SKM-1 (cell line): ENCODE measurements at regions not wholly inside any gene's neighbourhood (a gene's known extent, or its start where the extent isn't known, plus 50 kb on each side); places are given as distances from the start of the nearest gene placed in this dataset.

Experiments
- DNase-seq: peaks from one replicate; lab custom pipeline; 2025; ENCODE audit not compliant: unreplicated experiment; lab: John Stamatoyannopoulos, UW

DNA sequence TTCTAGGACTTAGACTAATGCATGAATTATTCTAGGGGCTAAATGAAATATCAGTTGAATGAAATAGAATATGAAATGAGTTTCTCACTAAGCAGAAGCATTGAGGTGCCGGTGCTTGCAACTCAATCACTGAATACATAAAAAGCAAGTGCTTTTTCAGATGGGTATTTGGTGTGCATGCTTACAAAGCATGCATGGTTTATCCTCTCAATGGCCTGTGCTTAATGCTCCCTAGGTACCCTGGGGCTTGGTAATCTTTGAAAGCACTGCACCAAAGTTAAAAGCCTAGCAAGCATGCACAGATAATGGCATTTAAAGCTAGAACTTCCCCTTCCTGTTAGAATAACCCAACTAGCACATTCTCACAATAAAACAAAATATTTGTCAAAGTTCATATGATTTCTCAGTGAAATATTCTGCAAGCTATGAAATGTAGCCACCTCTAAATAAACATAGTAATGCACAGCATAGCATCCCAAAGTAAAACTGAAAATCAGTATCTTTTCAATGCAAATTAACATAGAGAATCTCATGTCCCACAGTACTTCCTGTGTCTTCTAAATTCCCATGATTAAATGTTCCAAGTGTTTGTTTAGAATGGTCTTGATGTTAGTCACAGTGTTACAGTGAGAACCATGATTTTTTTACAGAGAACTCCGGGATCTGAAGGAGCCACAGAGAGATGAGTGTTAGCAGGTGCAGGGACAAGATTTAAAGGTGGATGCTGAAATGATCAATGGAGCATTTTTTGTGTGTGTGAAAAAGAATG is 143.4 kb upstream of the CDH6 start:
- DNase-seq: no peak

DNA sequence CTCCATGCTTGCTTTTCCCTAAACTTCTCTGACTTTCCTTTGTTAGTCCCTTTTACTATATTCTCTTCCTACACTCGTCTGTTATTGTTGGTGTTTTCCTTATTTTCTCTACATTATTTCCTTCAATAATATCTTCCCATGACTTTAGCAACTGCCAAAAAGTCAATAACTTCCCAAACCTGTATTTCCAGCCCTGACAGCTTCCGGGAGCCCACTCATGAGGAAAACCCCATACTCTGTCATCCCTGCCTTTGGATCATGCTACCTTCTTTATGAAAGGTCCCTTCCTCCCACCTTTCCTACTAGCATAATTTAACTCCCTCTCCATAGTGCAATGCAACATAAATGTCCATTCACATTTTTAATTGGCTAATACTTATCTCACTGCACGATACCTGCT is 144.0 kb upstream of the CDH6 start:
- no peak for DNase-seq

DNA sequence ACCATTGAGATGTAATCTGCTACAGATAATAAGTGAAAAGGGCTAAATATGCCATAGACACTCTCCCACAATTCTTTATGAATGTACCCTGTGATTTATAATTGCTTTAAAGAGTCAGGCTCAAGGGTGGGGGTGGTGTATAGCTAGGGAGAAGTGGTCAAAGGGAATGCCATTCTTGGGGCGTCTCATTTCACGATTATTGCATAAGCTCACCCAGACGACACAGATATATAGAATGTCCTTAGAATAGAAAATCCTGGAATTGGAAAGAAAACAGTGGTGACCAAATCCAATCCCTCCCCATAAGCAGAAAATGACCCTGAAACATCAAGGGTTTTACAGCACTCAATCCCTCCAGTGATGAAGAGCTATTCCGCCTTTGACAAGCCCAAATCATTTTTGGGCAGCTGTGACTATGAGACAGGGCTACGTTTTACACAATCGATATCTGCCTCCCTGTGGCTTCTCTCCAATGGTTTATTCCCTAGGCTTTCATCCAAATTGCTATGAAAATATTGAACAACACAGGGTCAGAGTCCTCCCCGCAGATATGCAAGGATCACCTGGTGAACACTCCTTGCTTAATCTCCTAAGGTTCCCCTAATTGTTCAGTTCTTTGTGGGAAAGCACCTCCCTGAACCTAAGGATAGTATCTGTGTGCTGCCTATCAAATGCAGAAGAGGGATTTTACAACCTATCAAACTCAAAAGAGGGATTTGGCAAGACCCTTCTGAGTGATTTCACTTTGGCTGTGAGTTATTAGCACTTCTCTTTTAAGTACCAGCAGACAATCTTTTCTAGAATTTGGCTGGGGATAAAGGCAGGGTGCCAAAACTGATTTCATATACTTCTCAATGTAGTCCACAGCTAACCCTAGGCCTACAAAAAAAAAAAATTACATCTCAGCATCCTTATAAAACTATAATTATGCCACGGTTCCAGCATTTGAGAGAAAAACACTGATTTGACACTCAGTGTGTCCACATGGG is 144.9 kb upstream of the CDH6 start:
- no peak for DNase-seq

DNA sequence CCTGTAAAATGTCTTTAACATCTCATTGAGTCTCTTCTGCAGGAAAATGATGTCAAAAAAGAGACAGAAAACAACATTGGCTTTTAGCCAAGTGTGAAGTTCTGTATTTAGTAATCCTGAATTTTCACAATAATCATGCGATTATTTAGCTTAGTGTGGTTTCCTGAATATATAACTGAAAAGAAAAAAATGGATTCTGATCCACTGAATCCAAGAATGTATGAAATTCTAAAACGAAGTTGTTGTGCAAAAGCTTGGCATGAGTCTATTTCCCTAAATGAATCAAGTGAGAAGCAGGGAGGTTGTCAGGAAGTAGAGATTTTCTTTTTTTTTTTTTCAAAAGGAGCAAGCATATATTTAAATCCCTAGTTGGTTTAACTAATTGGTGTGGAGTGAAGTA is 145.9 kb upstream of the CDH6 start:
- DNase-seq: no peak

DNA sequence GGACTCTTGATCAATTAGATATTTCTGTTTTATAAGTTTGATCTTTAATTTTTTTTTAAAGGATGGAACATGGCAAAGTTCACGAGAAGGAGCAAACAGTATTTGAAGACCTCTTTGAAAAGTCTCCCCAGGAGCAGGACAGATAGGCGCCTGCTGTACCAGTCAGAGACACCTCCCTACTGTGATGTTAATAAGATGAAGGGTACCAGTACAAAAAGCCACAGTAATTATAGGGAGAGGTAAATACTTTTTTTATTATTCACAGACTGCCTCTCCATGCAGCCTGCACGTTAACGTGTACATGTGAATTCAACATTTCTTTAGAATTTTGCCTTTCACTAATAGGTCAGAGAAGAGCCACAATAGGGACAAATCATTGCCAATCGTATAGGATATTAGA is 146.5 kb upstream of the CDH6 start:
- no peak for DNase-seq

DNA sequence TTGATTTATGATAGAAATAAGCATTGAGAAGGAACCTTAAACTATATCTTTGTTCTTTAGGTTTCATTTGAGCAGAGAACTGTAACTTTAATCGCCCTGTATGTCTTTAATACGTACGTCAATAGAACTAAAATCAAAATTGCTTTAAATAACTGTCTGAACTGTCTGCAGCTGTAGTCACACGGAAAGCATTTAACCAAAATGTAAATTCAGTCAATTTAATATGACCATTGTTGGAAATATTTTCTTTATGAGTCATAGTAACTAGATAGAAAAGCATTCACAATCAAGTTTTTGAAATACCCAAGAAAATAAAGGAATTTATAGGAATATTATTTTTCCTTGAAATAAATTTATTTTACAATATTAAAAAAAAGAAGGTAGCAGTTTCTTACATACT is 157.1 kb upstream of the CDH6 start:
- DNase-seq: no peak

DNA sequence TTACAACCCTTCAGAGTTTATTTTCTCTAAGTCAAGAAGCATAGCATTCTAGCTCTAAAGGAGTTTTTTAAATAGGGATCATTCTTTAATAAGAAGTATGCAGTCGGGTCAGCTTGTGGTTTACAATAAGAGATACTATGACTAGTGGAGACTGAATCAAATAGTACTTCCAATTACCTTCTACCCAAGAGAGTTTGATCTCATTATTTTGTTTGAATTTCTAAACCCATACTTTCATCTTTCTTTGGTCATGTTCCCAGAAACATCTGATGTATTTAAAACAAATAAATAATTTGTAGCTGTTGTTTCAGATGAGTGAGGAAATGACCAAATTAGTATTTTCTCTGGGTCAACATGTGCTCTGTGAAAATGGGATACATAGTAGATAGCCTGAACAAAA is 160.2 kb upstream of the CDH6 start:
- DNase-seq: no peak

DNA sequence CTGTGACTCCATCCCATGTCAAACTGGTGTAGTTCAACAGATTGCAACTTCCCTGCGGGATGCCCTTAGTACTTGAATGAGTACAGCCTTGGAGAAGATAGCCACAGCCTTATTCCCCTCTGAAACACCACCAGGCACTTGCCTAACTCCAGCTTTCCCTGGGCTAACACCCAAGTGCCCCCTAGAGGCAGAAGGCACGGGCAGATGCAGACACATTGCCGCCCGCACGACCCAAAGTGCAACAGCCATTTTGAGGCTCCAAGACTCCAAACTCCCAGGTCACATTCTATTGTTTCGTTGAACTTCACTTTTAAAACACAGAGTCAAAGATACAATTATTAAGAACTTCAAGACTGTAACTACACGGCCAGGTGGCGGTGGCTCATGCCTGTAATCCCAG is 163.6 kb upstream of the CDH6 start:
- no peak for DNase-seq

DNA sequence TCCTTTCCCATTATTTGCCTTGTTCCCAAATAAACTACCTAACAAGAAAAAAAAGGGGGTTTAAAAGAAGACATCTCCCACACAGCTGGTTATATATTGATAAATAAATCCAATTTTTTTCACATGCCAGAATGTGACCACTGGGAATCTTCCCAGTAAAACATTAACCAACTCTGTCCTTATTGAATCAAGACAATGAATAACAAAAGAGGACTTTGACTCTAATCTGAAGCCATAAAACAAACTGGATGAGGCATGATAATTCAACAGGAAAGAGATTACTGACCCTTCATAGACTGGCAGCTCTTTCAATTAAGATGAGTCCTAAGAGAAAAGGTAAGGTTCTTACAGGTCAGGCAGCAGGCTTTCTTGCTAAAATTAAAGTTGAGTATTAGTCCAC is 165.8 kb upstream of the CDH6 start:
- no peak for DNase-seq

DNA sequence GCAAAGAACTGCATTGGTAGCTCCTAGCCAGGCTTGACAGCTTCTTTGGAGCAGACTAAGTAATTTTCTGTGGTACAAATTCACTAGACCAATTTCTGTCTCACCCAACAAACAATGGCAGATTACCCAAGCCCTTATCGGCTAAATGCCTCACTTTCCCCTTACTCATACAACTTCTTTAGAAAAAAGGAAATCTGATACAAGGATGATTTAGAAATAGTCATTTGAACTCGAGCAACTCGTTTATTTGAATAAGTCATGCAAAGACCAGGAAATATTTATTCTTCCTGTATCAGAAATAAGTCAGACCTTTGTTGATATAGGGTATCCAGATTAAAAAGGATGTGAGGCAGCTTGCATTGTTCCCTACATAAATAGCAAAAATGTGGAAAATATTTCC is 170.4 kb upstream of the CDH6 start:
- no peak for DNase-seq

DNA sequence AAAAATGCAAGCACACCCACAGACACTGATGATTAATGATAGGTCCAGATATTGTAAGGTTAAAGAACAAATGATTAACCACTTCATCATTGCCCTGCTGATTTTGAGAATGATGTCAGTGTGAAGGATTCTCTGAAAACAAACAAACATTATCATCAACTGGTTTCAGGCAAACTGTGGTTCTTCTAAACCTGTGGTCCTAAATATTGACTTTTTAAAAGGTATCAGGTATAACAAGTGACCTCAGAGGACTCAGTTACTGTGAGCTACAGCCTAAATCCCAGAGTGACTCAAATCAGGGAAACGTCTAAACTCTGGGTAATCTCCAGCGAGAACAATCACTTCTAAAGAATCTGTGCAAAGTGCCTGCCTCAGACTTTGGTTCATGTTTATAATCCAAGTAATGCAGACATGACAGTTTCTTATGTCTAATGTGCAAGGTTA is 172.3 kb upstream of the CDH6 start:
- no peak for DNase-seq

DNA sequence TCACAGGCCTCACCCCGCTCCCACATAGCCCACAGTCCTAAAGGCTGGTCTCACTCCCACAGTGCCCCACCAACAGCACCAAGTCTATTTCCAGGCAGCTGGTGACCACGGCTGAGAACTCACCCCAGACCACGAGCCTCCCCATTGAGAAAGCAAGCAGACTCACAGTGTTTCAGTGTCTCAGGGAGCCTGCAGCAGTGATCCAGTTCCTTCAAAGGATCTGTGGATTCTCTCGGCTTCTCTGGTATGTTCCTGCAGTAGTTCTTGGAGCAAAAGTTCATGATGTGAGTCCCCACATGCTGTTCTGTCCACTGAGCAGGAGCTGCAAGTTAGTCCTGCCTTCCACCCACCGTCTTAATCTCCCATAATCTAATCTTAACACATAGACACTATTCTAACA is 185.3 kb upstream of the CDH6 start:
- DNase-seq: no peak

DNA sequence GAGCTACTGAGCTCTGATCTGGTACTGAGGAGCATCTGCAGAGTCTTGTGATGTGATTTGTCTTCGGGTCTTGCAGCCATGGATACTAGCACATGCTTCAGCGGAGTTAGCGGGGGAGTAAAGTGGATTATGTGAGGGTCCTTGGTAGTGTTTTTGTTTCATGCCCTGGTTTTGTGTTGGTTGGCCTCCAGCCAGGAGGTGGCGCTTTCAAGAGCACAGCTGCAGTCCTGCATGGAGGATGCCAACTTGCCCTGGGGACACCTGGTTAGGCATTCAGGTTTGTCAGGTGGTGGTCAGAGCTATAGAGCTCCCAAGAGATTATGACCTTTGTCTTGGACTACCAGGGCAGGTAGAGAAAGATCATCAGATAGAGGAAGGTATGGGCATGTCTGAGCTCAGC is 185.8 kb upstream of the CDH6 start:
- no peak for DNase-seq

DNA sequence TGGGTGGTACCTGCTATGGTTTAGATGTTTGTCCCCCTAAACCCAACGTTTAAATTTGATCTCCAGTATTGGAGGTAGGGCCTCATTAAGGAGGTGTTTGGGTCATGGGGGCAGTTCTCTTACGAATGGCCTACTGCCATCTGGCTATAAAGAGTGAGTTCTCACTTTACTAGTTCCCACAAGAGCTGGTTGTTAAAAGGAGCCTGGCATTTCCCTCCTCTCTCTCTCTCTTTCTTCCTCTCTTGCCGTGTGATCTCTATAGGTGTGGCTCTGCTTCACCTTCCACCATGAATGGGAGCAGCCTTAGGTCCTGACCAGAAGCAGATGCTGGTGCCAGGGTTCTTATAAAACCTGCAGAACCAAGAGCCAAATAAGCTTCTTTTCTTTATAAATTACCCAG is 193.2 kb upstream of the CDH6 start:
- DNase-seq: no peak

DNA sequence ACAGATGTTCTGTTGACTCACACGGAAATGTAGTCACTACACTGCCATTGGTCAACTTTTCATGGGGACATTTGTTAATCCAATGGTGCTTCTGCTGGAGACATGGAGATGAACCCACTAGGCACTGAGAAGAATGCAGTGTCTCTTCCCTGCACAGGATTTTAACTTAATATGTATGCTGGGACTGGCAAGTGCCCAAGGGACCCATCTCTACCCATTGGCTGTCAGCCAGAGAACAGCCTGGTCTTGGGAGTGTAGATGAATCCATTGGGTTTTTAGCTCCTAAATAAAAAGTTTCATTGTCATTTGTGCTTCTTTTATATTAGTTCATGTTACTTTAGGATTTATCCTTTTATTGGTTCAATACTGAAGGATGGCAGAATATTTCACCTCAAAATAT is 195.8 kb upstream of the CDH6 start:
- no peak for DNase-seq

DNA sequence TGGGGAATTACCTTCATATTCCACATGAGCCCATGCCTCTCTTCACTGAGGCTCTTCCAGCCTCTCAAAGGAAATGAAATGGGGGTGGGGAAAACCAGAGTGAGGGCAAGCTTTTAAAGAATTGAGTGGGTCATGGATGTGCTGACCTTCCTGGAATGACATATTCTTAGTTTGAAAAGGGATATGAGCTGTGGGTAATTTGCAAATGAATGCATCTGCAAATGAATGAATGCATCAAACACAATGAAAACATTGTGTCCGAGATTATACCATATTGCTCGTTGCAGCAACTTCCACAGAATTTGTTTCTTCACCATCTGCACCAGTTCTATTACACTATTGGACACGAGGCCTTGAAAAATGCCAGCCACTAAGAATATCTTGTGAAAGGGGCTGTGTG is 198.6 kb upstream of the CDH6 start:
- no peak for DNase-seq

DNA sequence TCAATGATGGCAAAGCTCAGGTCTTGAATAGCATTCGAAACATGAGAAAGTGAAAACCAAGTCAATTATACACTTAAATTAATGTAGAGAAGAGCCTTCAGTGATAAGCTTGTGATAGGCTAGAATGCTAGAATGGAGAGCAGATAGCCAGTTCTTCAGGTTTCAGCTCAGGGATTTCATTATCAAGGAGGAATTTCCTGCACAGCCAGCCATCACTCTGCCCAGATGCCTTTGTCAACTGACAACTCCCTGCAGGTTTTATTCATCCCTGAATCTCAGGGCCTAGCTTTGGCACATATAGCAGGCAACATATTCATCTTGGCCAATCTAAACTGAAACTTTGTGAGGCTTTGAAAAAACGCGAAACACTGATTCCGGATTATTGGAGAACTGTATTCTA is 199.3 kb upstream of the CDH6 start:
- DNase-seq: no peak

DNA sequence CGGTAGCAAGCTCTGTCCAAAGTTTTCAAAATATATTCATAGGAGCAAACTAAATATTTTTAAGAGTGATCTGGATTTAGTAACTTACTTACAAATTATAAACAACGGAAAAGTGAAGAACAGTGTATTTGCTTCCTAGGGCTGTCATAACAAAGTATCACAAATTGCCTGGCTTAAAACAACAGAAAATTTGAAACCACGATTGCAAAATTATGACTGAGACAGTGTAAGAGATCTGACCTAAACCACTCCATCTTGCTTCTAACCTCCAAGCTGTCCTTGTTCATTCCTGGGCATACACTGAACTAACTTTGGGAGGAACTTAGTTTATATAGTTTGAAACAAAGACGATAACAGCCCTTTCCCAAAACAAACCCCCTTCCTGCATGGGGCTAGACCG is 202.0 kb upstream of the CDH6 start:
- no peak for DNase-seq

DNA sequence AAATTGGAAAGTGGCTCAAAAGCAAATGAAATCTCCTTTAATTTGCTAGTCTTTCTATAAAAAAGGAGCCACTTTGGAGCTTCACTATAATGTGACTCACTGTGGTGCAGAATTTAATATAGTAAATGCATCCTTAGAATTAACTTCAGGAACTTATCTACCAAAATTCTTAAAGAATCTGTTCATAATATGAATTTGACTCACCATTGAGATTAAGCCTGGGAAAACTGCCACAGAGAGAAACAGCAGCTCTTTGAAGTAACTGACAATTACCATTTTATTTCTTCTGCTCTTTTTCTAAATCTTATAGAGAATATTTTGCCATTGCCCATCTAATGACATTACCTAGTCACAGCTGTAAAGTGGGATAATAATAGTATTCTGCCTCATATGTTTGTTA is 211.9 kb upstream of the CDH6 start:
- DNase-seq: no peak

DNA sequence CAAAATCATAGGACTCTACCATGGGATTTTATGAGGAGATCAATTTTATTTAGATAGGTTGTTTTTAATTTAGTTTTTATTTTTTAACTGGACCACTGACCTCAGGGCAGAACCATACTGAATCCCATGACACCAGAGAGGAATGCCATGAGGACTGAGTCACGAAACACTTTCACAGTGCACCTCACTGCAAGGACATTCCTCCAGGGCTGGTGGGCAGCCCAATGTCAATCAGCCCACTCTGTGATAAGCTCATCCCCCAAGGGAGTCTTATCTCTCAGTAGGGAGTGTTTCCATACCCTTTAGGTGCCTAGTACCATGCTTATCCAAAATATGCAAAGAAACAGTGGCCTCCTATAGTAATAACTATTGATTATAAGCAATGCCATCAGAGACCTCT is 224.5 kb upstream of the CDH6 start:
- DNase-seq: no peak

DNA sequence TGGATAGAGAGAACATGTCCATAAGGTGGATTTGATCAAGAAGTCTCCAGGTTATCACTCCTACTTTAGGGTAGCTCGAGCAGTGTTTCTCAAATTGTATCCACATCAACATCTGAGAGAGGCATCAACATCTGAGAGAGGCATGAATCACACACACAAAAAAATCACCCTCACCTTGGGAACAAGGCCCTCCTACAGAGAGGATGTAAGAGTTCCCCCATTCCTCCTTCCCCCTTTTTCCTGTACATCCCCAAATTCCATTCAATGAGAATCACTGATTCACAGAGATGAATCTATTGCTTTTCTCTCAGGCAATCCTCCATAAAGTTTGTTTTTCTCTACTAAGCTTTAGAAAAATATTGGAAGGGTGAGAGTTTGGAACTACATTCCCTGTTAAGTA is 233.4 kb upstream of the CDH6 start:
- DNase-seq: no peak

DNA sequence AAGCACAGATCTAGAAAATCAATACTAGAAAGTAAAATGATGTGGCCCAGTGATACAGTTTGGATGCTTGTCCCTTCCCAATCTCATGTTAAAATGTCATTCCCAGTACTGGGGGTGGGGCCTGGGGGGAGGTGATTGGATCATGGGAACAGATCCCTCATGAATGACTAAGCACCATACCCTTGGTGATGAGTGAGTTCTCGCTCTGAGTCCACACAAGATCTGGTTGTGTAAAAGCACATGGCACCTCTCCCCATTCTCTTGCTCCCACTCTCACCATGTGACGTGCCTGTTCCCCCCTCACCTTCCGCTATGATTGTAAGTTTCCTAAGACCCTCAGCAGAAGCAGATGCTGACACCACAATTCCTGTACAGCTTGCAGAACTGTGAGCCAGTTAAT is 234.2 kb upstream of the CDH6 start:
- DNase-seq: no peak
